ENCODE measurements at regions not wholly inside any gene's neighbourhood (a gene's known extent, or its start where the extent isn't known, plus 50 kb on each side); places are given as distances from the start of the nearest gene placed in this dataset.

DNA sequence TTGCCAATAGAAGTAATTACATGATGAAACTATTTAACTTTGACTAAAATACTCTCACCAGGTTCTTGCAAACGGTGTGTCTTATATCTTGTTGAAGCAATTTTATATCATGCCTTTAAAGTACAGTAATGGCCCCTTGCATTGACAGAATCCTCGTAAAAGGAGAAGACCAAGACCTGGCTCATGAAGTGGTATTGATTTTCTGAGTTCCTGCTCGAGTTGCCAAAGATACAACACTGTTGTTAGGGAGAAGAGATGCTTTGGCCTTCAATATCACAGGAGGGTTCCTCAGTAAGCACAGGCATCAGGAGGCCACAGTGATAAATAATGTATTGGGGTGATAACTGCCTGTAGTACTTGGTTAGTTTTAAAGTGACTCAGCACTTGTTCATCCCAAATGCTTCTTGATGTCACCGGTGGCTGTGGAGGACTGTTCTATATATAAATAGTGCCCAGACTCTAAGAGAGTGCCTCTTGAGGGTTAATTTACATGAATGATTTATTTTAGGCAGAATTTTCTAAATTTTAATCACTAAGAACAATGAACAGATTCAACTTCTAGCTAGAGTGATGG, 571.7 kb upstream of the FANCL start:
- H3K36me3 ChIP-seq = no peaks in the 10 kb centered on the region
- no peak overlapping the region for H3K27ac ChIP-seq
- TF ChIP-seq, protein P1, sequence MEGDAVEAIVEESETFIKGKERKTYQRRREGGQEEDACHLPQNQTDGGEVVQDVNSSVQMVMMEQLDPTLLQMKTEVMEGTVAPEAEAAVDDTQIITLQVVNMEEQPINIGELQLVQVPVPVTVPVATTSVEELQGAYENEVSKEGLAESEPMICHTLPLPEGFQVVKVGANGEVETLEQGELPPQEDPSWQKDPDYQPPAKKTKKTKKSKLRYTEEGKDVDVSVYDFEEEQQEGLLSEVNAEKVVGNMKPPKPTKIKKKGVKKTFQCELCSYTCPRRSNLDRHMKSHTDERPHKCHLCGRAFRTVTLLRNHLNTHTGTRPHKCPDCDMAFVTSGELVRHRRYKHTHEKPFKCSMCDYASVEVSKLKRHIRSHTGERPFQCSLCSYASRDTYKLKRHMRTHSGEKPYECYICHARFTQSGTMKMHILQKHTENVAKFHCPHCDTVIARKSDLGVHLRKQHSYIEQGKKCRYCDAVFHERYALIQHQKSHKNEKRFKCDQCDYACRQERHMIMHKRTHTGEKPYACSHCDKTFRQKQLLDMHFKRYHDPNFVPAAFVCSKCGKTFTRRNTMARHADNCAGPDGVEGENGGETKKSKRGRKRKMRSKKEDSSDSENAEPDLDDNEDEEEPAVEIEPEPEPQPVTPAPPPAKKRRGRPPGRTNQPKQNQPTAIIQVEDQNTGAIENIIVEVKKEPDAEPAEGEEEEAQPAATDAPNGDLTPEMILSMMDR (IDR thresholded peaks at IDR 0.05; ENCODE audit: low read depth, low read length) = no peak
- no peaks in the 10 kb centered on the region for H3K9me3 ChIP-seq (ENCODE audit: severe bottlenecking)
- no peaks in the 10 kb centered on the region for H3K27me3 ChIP-seq (ENCODE audit: insufficient read depth, low read depth, severe bottlenecking)
- H3K4me3 ChIP-seq (ENCODE audit: low read depth, low read length) = no peak overlapping the region
- DNase-seq = no peak

DNA sequence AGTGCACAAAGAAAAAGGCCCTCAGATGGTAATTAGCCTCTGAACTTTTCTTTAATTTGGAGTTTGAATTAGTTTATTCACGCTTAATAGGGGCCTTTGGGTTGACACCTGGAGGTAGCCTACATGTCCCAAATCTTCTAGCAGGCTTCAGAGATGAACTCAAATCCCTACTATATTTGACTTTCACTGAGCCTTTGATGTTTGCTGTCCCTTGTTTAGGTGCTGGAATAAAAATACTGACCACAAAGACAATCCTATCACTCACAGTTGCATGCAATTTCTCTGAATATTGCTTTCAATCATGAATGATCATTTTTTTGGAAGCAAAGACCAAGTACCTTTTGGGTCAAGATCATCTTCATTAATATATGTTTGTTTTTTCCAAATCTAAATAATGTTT, 564.0 kb upstream of the FANCL start:
- no peak overlapping the region for H3K4me3 ChIP-seq (ENCODE audit: low read depth, low read length)
- no peaks in the 10 kb centered on the region for H3K27me3 ChIP-seq (ENCODE audit: insufficient read depth, low read depth, severe bottlenecking)
- no peak for DNase-seq
- H3K9me3 ChIP-seq (ENCODE audit: severe bottlenecking) = no peaks in the 10 kb centered on the region
- TF ChIP-seq, protein P1 (IDR thresholded peaks at IDR 0.05; ENCODE audit: low read depth, low read length) = no peak
- H3K27ac ChIP-seq = no peak overlapping the region
- H3K36me3 ChIP-seq = no peaks in the 10 kb centered on the region

DNA sequence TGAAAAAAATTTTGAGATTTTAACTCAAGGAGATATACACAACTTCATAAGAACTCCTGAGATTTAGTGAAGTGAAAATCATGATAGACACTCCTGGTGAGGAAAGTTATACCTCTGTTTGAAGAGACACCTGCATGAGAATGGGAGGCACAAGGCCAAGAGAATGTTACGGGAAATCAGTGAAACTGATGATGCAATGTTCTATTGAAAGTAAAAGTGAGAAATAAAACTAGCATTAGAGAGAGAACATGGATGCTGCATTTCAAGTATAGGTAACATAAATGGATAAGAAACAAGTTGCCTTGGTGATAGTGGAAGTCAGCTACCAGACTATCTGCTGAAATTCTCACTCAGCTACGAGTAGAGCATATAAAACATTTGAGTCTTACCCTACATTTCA, 562.1 kb upstream of the FANCL start:
- no peaks in the 10 kb centered on the region for H3K27me3 ChIP-seq (ENCODE audit: insufficient read depth, low read depth, severe bottlenecking)
- no peak overlapping the region for H3K27ac ChIP-seq
- H3K36me3 ChIP-seq = no peaks in the 10 kb centered on the region
- no peak overlapping the region for H3K4me3 ChIP-seq (ENCODE audit: low read depth, low read length)
- no peaks in the 10 kb centered on the region for H3K9me3 ChIP-seq (ENCODE audit: severe bottlenecking)
- TF ChIP-seq, protein P1 (IDR thresholded peaks at IDR 0.05; ENCODE audit: low read depth, low read length) = no peak
- DNase-seq = no peak

DNA sequence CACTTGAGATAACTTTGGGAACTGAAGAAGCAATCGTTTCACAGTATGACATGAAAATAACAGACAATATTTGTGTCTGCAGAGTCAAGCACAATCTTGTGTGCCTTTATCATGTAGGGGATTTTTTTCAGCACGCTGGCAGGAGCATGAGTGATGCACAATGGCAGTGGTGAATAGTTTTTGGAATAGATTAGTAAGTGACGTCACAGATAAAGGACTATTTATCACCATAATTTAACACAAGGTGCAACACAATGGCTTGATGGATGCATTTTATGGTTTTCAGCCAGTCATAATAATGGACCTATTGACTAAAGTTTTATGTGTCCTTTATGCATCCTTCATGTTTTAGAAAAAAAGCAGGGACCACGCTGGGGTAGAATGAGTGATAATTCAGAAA, 559.8 kb upstream of the FANCL start:
- DNase-seq = no peak
- TF ChIP-seq, protein P1 (IDR thresholded peaks at IDR 0.05; ENCODE audit: low read depth, low read length) = no peak
- Histone ChIP-seq H3K9me3 (ENCODE audit: severe bottlenecking) (no peaks in the 10 kb centered on the region), H3K27me3 (ENCODE audit: insufficient read depth, low read depth, severe bottlenecking) (no peaks in the 10 kb centered on the region), H3K4me3 (ENCODE audit: low read depth, low read length) (no peak overlapping the region), H3K36me3 (no peaks in the 10 kb centered on the region), H3K27ac (no peak overlapping the region)

DNA sequence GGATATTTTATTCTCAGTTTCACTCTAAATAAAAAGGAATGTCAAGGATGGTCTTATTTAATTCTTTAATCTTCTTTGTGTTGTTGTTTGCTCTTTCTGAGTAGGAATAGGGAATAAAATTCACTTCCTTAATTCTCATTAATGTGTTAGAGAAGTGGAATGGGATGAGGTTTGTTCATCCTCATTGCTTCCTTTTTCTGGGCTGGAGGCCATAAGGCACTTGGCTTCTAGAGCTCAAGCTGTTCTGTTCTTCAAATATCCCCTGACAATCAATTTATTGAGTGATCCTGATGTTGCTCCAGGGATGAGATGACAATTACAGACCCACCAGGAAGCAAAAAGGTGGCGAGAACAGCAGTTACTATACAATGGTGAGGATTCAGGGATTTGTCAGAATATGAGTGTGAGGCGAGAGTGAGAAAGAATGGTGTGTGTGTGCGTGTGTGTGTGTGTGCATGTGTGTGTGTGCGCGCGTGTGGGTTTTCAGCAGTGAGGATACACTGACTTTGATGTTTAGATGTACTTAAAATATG, 557.6 kb upstream of the FANCL start:
- no peaks in the 10 kb centered on the region for H3K27me3 ChIP-seq (ENCODE audit: insufficient read depth, low read depth, severe bottlenecking)

More for the DNA sequence above, 557.6 kb upstream of the FANCL start:
- TF ChIP-seq, protein P1 (IDR thresholded peaks at IDR 0.05; ENCODE audit: low read depth, low read length) = no peak
- no peaks in the 10 kb centered on the region for H3K9me3 ChIP-seq (ENCODE audit: severe bottlenecking)
- no peak for DNase-seq
- H3K4me3 ChIP-seq (ENCODE audit: low read depth, low read length) = no peak overlapping the region
- no peak overlapping the region for H3K27ac ChIP-seq
- H3K36me3 ChIP-seq = no peaks in the 10 kb centered on the region

All from WERI-Rb-1 (cell line).